Calu3 (cell line): ENCODE measurements at regions not wholly inside any gene's neighbourhood (a gene's known extent, or its start where the extent isn't known, plus 50 kb on each side); places are given as distances from the start of the nearest gene placed in this dataset.

Source experiments
- BruUV-seq: library from RNA; stranded (reverse); fragments of 400-500 nt; replicated peaks from 2 replicates; lab custom pipeline; 2021; lab: Mats Ljungman, UMichigan
- CTCF ChIA-PET: fragments of 300-600 bp; sonication (Branson Sonifier 250); formaldehyde crosslinking; loops from one replicate; lab custom pipeline; 2022; ENCODE audit warnings: antibody characterized with exemption; lab: Charles Lee
- DNase-seq: peaks from one replicate; pipeline ENCODE4 v3.0.0; 2022
- H3K27ac Mint-ChIP-seq: one replicate; pipeline ENCODE4 v1.8.0; 2022; ENCODE audit warnings: mixed read lengths; ENCODE audit not compliant: unreplicated experiment
- H3K27me3 Mint-ChIP-seq: one replicate; pipeline ENCODE4 v1.8.0; 2022; ENCODE audit warnings: mixed read lengths; ENCODE audit not compliant: unreplicated experiment
- H3K36me3 Mint-ChIP-seq: one replicate; pipeline ENCODE4 v1.8.0; 2022; ENCODE audit warnings: mild to moderate bottlenecking, moderate library complexity, mixed read lengths; ENCODE audit not compliant: insufficient read depth, unreplicated experiment
- H3K4me1 Mint-ChIP-seq: one replicate; pipeline ENCODE4 v1.8.0; 2022; ENCODE audit warnings: mild to moderate bottlenecking, low read depth, mixed read lengths; ENCODE audit not compliant: unreplicated experiment
- H3K4me3 Mint-ChIP-seq: one replicate; pipeline ENCODE4 v1.8.0; 2022; ENCODE audit warnings: mild to moderate bottlenecking, low read depth, moderate library complexity, mixed read lengths; ENCODE audit not compliant: unreplicated experiment
- H3K9me3 Mint-ChIP-seq: one replicate; pipeline ENCODE4 v1.8.0; 2022; ENCODE audit warnings: low read depth, mixed read lengths; ENCODE audit not compliant: unreplicated experiment
- intact Hi-C: fragments of 100-400 bp; cut with micrococcal nuclease; formaldehyde crosslinking; loops from one replicate; pipeline ENCODE4 v1.10.0; 2022; ENCODE audit not compliant: unreplicated experiment
- TF ChIP-seq, protein P1 (sequence below): fragments of 200-600 bp; IDR thresholded peaks from one replicate; pipeline ENCODE4 v1.8.0; 2022; ENCODE audit warnings: antibody characterized with exemption; ENCODE audit not compliant: unreplicated experiment

DNA sequence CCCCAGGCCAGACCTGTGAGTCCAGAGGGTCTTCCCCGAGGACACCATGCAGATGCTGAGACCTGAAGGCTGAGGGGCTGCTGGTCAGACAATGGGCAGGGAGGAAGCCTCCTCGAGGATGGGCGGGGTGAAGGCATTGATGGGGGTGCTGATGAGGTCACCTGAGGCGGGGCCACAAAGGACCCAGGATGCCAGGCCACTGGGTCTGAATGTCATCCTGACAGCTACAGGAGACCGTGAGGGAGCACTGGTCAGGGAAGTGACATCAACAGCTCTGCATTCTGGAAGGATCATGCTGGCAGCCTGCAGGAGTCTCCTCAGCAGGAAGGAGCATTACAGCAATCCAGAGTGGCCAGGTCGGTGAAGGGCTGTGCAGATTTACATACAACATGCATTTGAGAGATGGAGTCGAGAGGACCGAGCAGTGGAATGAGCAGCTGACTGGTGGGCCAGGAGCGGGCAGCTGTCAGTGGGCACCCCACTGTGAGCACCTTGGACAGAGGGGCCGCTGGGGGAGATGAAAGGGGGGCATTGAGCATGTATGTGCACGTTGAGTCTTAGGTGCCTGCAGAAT, 77.7 kb upstream of the ADAMTS2 start:
- BruUV-seq: no TSS peak
- no peak overlapping the region for H3K27ac Mint-ChIP-seq
- CTCF ChIA-PET: interaction anchor here (0.6 kb wide), 1 partner anchor 11 kb away, joined by 7 read pairs; no protein-coding TSS in a partner anchor
- H3K4me1 Mint-ChIP-seq: no peaks in the 10 kb centered on the region
- TF ChIP-seq, protein P1, sequence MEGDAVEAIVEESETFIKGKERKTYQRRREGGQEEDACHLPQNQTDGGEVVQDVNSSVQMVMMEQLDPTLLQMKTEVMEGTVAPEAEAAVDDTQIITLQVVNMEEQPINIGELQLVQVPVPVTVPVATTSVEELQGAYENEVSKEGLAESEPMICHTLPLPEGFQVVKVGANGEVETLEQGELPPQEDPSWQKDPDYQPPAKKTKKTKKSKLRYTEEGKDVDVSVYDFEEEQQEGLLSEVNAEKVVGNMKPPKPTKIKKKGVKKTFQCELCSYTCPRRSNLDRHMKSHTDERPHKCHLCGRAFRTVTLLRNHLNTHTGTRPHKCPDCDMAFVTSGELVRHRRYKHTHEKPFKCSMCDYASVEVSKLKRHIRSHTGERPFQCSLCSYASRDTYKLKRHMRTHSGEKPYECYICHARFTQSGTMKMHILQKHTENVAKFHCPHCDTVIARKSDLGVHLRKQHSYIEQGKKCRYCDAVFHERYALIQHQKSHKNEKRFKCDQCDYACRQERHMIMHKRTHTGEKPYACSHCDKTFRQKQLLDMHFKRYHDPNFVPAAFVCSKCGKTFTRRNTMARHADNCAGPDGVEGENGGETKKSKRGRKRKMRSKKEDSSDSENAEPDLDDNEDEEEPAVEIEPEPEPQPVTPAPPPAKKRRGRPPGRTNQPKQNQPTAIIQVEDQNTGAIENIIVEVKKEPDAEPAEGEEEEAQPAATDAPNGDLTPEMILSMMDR: no peak
- intact Hi-C loops: no loop called here
- no peak for DNase-seq
- no peaks in the 10 kb centered on the region for H3K36me3 Mint-ChIP-seq
- no peak overlapping the region for H3K4me3 Mint-ChIP-seq
- H3K9me3 Mint-ChIP-seq: peaks cover 9% of the 10 kb centered on the region
- no peaks in the 10 kb centered on the region for H3K27me3 Mint-ChIP-seq

DNA sequence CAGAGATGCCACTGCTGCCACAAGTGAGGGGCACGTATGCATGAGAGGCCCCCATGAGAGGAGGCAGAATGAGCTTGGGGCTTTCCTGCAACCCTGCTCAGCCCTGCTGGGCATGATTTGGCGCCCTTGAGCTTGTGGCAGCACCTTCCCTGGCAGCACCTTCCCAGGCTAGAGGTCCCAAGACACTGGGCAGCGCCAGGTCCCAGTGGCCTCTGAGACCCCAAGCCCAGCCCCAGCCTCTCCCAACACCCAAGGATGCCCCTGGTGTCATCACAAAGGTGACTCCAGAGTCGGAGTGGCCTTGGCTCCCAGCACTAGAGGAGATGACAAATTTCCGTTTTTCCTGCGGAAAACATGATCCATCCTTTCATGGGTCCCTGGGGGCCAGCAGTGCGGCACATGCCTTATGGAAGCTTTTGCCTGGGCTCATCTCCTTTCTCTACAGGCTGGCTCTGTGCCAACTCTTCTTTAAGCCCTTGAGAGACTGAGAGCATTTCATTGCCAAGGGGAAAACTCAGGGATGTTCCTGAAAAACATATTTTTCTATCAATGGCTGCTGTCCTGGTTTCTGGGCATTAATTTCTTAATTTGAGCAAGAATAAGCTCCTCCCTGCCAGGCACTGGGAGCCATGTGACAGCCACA, 77.1 kb upstream of the ADAMTS2 start:
- no TSS peak for BruUV-seq
- Mint-ChIP-seq H3K36me3 (no peaks in the 10 kb centered on the region), H3K4me3 (no peak overlapping the region), H3K27ac (no peak overlapping the region), H3K9me3 (peaks cover 9% of the 10 kb centered on the region), H3K27me3 (no peaks in the 10 kb centered on the region), H3K4me1 (no peaks in the 10 kb centered on the region)
- DNase-seq: no peak
- CTCF ChIA-PET: interaction anchor here (0.6 kb wide), 1 partner anchor 12 kb away, joined by 7 read pairs; no protein-coding TSS in a partner anchor
- intact Hi-C loops: no loop called here
- TF ChIP-seq, protein P1: no peak

DNA sequence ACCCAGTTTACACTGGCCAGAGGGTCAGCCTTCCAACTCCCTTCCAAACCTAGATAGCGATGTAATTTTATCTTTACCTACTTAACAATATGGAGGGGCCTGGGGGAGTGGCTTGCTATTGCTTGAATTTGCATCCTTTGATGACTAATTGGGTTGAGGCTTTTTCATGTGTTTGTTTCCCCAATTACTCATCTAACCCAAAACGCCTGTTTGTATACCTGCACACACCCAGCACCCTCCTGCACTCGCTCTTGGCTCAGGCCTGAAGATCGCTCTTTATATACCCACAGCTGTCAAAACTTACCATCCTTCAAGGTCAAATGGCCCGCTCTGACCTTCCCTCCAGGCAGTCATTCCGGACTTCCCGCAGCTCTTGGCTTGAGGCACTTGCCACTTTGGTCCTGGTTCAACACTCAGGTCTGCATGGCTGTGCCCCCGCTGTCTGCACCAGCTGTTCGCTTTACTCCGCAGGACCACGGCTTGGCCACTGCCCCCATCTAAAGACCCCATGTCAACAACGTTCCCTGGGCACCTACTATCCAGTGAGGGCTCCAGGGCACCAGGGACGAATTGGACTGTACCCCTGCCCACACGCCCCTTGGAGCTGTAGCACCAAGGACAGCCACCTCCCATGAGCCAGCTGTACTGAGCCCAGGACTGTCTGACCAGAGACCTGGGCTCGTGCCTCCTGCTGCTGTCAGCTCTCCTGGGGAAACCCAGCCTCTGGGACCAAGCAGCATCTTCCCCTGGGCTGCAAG, 76.1 kb upstream of the ADAMTS2 start:
- CTCF ChIA-PET: no interaction called here
- BruUV-seq: no TSS peak

DNA sequence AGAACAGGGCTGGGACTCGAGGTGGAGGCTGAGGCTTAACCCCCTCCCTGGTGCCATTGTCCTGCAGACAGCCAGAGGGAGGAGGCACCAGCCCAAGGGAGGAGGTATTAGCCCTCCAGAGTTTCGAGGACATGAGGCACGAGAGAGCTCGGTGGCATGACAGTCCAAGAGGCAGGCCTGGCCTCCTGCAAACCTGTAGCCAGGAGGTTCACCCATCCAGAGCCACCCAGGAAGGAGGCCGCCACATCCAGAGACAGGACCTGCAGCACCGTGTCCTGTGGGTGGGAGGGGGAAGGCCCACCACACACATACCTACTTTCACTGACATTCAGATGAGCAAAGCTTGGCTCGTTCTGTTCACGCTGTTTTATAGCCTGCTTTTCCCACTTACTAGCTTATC, 75.2 kb upstream of the ADAMTS2 start:
- Mint-ChIP-seq H3K27me3 (no peaks in the 10 kb centered on the region), H3K9me3 (peaks cover 5% of the 10 kb centered on the region), H3K27ac (no peak overlapping the region), H3K36me3 (no peaks in the 10 kb centered on the region), H3K4me1 (no peaks in the 10 kb centered on the region), H3K4me3 (no peak overlapping the region)
- no peak for DNase-seq
- no TSS peak for BruUV-seq
- intact Hi-C loops: no loop called here
- TF ChIP-seq, protein P1: no peak
- CTCF ChIA-PET: no interaction called here

More for the DNA sequence above, 76.1 kb upstream of the ADAMTS2 start:
- TF ChIP-seq, protein P1: no peak
- no peaks in the 10 kb centered on the region for H3K36me3 Mint-ChIP-seq
- no peak overlapping the region for H3K27ac Mint-ChIP-seq
- no peak for DNase-seq
- intact Hi-C loops: no loop called here
- H3K4me1 Mint-ChIP-seq: no peaks in the 10 kb centered on the region
- H3K9me3 Mint-ChIP-seq: peaks cover 9% of the 10 kb centered on the region
- no peaks in the 10 kb centered on the region for H3K27me3 Mint-ChIP-seq
- no peak overlapping the region for H3K4me3 Mint-ChIP-seq
